Left kidney (tissue), 1 donor: ENCODE measurements at regions not wholly inside any gene's neighbourhood (a gene's known extent, or its start where the extent isn't known, plus 50 kb on each side); places are given as distances from the start of the nearest gene placed in this dataset.

Experiments
- DNase-seq: peaks from one replicate; pipeline ENCODE4 v3.0.0-alpha.2; 2013

DNA sequence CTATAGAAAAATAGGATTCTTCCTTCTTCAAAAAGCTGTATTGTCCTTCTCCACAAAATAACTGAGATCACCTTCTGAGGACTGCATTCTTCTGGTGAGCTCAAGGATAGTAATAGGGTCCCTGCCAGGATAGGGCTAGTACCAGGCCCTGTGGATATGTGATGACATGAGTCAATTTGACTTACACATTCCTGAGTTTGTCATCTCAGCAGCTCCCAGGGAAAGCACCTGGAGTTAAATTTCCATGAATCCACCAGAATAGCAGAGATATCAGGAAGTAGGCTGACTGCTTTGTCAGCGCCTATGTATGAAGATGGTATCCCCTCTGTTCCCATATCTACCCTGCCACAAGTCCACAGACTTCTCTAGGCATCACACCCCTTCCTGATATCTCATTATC is 225.8 kb downstream of the PMP22 start:
- DNase-seq = no peak

DNA sequence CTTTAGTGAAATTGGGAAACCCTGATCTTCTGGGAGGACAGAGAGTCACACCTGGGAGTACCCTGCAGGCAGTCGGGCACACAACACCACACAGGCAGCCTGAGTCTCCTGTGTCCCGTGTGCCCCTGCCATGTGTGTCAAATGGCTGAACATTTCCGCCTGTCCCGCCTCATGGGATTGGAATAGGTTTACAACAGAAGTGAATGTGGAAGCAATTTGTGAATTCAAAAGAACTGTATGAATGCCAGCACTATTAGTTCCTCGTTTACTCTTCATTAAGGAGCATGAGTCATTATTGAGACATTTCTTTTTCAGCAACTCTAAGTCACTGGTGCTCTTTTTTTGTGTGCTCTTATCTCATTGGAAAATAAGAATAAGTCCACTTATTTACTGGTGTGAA is 226.5 kb downstream of the PMP22 start:
- DNase-seq = no peak

DNA sequence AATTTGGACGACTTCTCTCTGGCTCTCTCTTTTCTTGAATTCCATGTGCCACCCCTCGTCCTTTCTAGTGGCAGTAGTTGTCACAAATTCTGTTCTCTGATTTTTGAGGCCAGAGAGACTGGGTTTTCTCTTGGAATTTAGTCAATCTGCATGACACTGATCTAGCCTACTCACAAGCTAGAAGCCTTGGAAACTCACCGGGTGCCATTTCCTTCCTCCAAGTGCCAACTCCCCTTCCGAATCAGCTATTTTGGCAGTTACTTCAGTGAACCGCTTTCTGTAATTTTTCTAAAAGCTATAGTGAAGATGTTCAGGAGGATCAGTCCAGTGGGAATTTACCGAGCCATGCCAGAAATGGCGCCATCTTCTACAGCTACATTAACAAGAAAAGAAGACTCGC is 228.9 kb downstream of the PMP22 start:
- DNase-seq = no peak

DNA sequence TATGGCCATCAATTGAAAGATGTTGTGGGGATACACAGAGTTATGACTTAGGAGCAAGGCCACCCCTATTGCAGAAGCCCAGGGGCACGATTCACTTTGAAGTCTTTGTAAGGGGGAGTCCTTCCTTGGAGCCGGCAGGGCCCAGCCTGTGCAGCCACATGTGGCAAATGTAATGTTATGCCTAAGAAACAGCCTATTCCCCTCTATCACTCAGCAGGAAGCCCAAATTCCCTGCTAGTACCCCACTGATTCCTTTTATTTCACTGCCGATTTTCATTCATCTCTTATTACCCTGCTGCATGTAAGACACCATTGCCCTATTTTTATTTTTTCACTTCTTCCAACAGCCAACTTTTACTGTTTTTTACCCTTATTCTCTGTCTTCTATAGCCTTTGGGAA is 233.2 kb downstream of the PMP22 start:
- no peak for DNase-seq

DNA sequence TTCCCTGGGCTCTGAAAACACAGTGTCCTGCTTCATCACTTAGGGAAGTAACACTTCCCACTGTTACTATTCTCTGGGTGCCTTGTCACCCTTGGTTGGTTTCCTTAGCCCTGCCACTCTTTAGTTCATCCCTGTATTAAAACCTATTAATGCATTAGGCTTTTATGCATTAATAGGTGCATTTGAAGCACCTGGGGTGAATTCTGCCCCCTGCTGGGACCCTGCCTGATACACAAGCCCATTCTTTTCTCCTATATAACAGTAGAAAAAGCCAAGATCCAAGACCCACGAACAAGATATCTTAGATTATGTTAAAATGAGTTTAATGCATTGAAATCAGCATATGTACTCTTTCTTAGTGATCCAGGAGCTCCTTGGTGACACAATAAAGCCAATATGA is 235.7 kb downstream of the PMP22 start:
- DNase-seq = no peak

GRCh38 chr17:15027853-15028252 is 237.3 kb downstream of the PMP22 start:
- DNase-seq = no peak

GRCh38 chr17:15026088-15026487 is 239.0 kb downstream of the PMP22 start:
- DNase-seq = no peak

GRCh38 chr17:15023589-15024336 is 241.4 kb downstream of the PMP22 start:
- DNase-seq = no peak

DNA sequence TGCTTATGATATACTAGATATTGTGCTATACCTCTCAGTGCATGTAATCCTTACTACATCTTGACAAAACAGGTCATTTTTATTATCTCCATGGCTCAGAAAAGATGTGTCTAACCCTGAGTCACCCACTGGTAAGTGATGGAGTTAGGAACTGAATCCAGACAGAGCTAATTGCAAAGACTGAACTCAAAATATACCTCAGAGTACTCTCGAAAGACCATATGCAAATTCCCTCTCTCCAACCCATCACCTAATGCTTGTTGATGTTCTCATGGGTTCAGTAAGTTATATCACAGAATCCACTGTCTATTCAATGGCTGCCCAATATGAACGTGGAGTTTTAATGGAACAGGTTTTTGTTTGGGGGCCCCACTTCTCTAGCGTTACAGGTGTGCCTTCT is 246.0 kb downstream of the PMP22 start:
- DNase-seq = no peak

GRCh38 chr17:15012351-15012980 is 252.7 kb downstream of the PMP22 start:
- no peak for DNase-seq

DNA sequence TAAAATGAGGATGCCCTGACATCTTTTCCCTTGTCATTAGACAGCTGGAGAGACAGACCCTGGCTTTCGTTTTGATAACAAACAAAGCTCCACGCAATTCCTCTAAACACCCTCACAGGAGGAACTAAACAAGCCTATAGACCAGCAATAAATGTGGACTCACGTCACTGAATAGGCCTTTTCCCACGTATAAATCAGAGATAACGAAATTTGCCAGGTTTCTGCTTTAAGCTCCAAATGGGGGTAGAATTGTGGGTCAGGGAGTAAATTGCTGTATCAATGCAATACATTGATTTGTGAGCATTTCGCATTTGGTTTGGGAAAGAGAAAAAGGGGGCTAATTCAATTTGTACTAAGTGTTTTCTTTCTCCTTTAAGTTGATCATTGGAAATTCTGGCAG is 256.0 kb downstream of the PMP22 start:
- DNase-seq = no peak

GRCh38 chr17:15007147-15007553 is 258.0 kb downstream of the PMP22 start:
- DNase-seq = no peak

- no peak for DNase-seq
These were observed 258.6 kb downstream of the PMP22 start for GRCh38 chr17:15006421-15007128.

- DNase-seq = no peak
These were observed 264.5 kb downstream of the PMP22 start for GRCh38 chr17:15000661-15001060.

- no peak for DNase-seq
These were observed 267.8 kb downstream of the PMP22 start for GRCh38 chr17:14997290-14997689.

DNA sequence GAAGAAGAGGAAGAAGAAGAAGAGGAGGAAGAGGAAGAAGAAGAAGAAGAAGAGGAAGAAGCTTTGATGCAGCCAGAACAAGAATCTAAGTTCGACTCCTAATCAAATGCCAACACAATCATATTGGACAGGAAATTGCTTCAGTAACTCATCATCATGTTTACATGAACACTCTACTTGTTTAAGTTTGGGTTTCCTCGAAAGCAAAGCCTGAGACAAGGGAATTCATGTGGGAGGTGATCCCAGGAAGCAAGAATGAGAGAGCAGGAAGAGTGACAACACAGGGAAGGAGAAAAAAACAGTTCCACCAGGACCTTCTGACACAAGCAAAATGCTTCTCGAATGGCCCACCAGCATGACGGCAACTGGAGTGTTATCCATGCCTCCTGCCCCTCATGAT is 279.0 kb downstream of the PMP22 start:
- no peak for DNase-seq

DNA sequence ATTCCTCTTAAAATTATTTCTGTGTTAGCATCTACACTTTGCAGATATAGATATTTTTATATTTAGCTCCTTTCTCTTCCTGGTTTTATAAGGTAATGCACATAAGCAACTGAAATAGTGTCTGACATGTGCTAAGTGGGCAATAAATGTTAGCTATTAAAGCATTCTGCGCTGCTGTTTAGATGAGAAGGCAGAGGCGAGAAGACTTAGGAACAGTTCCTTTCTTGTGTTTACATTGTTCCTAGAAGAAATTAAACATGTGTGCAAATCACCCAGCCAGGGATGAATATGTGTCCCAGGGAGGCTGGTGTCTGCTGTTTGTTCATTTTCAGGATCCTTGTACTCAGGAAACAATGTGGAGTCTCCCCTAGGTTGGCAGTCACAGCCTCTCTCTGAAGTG is 292.3 kb downstream of the PMP22 start:
- DNase-seq = no peak

DNA sequence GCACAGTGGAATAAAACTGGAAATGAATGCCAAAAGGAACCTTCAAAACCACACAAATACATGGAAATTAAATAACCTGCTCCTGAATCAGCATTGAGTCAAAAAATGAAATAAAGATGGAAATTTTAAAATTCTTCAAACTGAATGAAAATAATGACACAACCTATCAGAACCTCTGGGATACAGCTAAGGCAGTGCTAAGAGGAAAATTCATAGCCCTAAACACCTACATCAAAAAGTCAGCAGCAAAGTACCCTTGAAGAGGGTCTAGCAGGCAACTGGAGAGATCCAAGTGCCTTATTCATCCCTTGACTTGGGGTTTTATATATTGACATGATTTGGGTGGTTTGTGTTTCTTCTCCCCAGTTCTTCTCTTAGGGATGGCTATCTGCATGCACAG is 294.1 kb downstream of the PMP22 start:
- no peak for DNase-seq

DNA sequence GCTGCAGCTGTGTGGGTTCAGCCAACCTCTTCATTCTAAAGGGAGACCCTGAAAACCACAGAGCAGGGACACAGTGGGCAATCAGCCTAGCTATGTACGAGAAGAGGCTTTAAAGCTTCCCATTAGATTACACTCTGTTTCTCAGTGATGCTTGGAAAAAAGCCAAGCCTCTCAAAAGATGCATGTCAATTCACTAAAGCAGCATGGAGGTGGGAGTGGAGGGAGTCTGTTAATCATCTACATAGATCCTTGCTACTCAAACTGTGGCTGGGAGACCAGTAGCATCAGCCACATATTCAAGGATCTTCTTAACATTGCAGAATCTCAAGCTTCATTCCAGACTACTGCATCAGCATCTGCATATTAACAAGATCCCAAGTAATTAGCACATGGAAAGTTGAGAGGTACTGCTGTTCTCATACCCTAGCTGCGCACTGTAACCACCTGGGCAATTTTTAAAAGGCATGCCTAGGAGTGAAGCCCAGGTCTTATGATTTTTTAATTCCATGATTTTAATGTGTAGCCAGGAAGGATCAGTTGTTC is 305.9 kb downstream of the PMP22 start:
- DNase-seq = no peak

DNA sequence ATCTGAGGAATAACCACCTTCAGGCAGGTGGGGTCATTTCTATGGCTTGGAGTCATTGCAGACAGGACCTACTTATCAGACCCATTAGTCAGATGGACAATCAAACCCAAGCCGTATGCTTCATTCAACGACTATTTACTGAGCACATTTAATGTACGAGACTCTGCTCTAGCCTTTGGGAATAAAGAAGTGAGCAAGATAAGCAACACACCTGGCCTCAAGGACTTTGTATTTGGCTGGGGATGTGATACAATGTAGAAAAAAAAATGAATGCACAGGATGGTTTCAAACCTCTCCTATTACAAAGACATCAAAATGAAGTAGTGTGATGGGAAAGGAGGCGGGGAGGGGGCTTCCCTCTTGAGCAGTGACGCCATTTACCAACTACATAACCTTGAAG is 311.7 kb downstream of the PMP22 start:
- no peak for DNase-seq

DNA sequence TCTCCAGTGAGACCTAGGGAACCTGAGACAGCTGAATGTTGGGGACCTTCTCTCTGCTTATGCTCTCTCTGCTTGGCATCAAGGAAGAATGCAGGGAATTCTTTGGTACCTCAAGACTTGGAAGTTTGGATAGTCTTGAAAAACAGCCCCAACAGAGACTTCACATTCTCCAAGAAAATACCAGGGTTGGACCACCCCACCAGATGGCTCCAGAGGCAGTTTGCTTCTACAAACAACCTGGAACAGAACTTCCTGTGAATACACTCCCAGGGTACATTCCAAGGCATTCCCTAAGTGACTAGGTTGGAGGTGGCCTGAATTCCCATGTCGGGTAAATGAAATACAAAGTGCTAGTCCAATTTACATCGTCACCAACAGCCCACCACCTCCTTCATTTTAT is 314.4 kb downstream of the PMP22 start:
- DNase-seq = no peak

- DNase-seq = no peak
These were observed 314.9 kb downstream of the PMP22 start for GRCh38 chr17:14950216-14950615.

- DNase-seq = no peak
These were observed 317.5 kb downstream of the PMP22 start for GRCh38 chr17:14947671-14948070.
